Hepatic stellate cell (primary cell): ENCODE measurements at regions not wholly inside any gene's neighbourhood (a gene's known extent, or its start where the extent isn't known, plus 50 kb on each side); places are given as distances from the start of the nearest gene placed in this dataset.
"Not testable (repeated sequence)": the region's sequence is repeated elsewhere in the genome, so short reads cannot be mapped to it uniquely, and the experiment has no call there.

Experiments
- DNase-seq: peaks from one replicate; pipeline ENCODE4 v3.0.0; 2011; ENCODE audit warnings: low spot score

GRCh38 chr14:40252817-40253447 is 820.7 kb upstream of the FBXO33 start:
- DNase-seq: no peak

- no peak for DNase-seq
These were observed 816.4 kb upstream of the FBXO33 start for GRCh38 chr14:40248671-40249070.

GRCh38 chr14:40240245-40240859 is 808.1 kb upstream of the FBXO33 start:
- no peak for DNase-seq

- DNase-seq: no peak
These were observed 800.1 kb upstream of the FBXO33 start for GRCh38 chr14:40232302-40232701.

- no peak for DNase-seq
These were observed 797.4 kb upstream of the FBXO33 start for GRCh38 chr14:40229676-40230075.

- DNase-seq: no peak
These were observed 790.8 kb upstream of the FBXO33 start for GRCh38 chr14:40222996-40223395.

GRCh38 chr14:40221428-40221827 is 789.2 kb upstream of the FBXO33 start:
- no peak for DNase-seq

GRCh38 chr14:40219032-40219431 is 786.8 kb upstream of the FBXO33 start:
- DNase-seq: no peak

GRCh38 chr14:40218282-40218941 is 786.2 kb upstream of the FBXO33 start:
- DNase-seq: no peak

- no peak for DNase-seq
These were observed 784.7 kb upstream of the FBXO33 start for GRCh38 chr14:40216976-40217375.

GRCh38 chr14:40216408-40216807 is 784.2 kb upstream of the FBXO33 start:
- not testable (repeated sequence) for DNase-seq

- no peak for DNase-seq
These were observed 781.5 kb upstream of the FBXO33 start for GRCh38 chr14:40213701-40214100.

- no peak for DNase-seq
These were observed 772.4 kb upstream of the FBXO33 start for GRCh38 chr14:40204441-40205175.

GRCh38 chr14:40199101-40199500 is 766.9 kb upstream of the FBXO33 start:
- no peak for DNase-seq

- DNase-seq: no peak
These were observed 765.1 kb upstream of the FBXO33 start for GRCh38 chr14:40197344-40197743.

GRCh38 chr14:40188006-40188405 is 755.8 kb upstream of the FBXO33 start:
- DNase-seq: no peak

- DNase-seq: no peak
These were observed 731.9 kb upstream of the FBXO33 start for GRCh38 chr14:40164083-40164482.

- DNase-seq: no peak
These were observed 707.4 kb upstream of the FBXO33 start for GRCh38 chr14:40139657-40140056.

- no peak for DNase-seq
These were observed 701.2 kb upstream of the FBXO33 start for GRCh38 chr14:40133463-40133862.

GRCh38 chr14:40129159-40129558 is 696.9 kb upstream of the FBXO33 start:
- DNase-seq: no peak

GRCh38 chr14:40123816-40124215 is 691.6 kb upstream of the FBXO33 start:
- no peak for DNase-seq

GRCh38 chr14:40122968-40123648 is 690.9 kb upstream of the FBXO33 start:
- no peak for DNase-seq
